Liver (tissue), 7 donors: ENCODE measurements at regions not wholly inside any gene's neighbourhood (a gene's known extent, or its start where the extent isn't known, plus 50 kb on each side); places are given as distances from the start of the nearest gene placed in this dataset.

ENCODE experiments used
- DNase-seq: peaks from one replicate; pipeline ENCODE4 v3.0.0-alpha.2; 2017; ENCODE audit warnings: low spot score
- H3K27ac ChIP-seq, 2 donors: one replicate each; pipeline ENCODE4 v1.7.0; 2013; ENCODE audit warnings: inconsistent platforms in 2 of 2, low read length in 2 of 2, control low read depth in 1 of 2, low read depth in 1 of 2, mild to moderate bottlenecking in 1 of 2
- H3K27me3 ChIP-seq, 4 donors: one replicate each; pipeline versions ENCODE4 v1.6.1 to v1.7.0; 2013; ENCODE audit warnings: low read length in 3 of 4, inconsistent platforms in 1 of 4, mild to moderate bottlenecking in 1 of 4, moderate library complexity in 1 of 4; ENCODE audit not compliant: control insufficient read depth in 4 of 4, insufficient read depth in 4 of 4
- H3K36me3 ChIP-seq, 4 donors: one replicate each; pipeline versions ENCODE4 v1.6.1 to v1.7.0; 2013; ENCODE audit warnings: low read length in 3 of 4, mild to moderate bottlenecking in 3 of 4, low read depth in 1 of 4, moderate library complexity in 1 of 4; ENCODE audit not compliant: control insufficient read depth in 4 of 4, insufficient read depth in 3 of 4
- H3K4me1 ChIP-seq, 4 donors: one replicate each; pipeline versions ENCODE4 v1.6.1 to v1.7.0; 2013; ENCODE audit warnings: low read length in 3 of 4, mild to moderate bottlenecking in 3 of 4, moderate library complexity in 1 of 4; ENCODE audit not compliant: control insufficient read depth in 4 of 4, insufficient read depth in 4 of 4
- H3K4me3 ChIP-seq, 3 donors: one replicate each; pipeline versions ENCODE4 v1.6.1 to v1.7.0; 2013; ENCODE audit warnings: low read length in 3 of 3, control low read depth in 1 of 3, low read depth in 1 of 3, mild to moderate bottlenecking in 1 of 3
- H3K9ac ChIP-seq, 2 donors: one replicate each; pipeline ENCODE4 v1.7.0; 2013; ENCODE audit warnings: low read length in 2 of 2, mild to moderate bottlenecking in 2 of 2, moderate library complexity in 2 of 2, control low read depth in 1 of 2, low read depth in 1 of 2
- H3K9me3 ChIP-seq, 4 donors: one replicate each; pipeline versions ENCODE4 v1.6.1 to v1.7.0; 2013; ENCODE audit warnings: low read length in 3 of 4; ENCODE audit not compliant: control insufficient read depth in 4 of 4
- ATF3 ChIP-seq: IDR thresholded peaks from 2 replicates; pipeline ENCODE4 v1.6.1; 2016; ENCODE audit warnings: antibody characterized with exemption
- EGR1 ChIP-seq, 2 donors: IDR thresholded peaks; 2 replicates each; pipeline ENCODE4 v1.6.1; 2016 to 2018; ENCODE audit warnings: antibody characterized with exemption in 2 of 2, low read depth in 2 of 2
- FOXA1 ChIP-seq: IDR thresholded peaks from 2 replicates; pipeline ENCODE4 v1.6.1; 2016; ENCODE audit warnings: antibody characterized with exemption
- FOXA2 ChIP-seq: IDR thresholded peaks from 2 replicates; pipeline ENCODE4 v1.6.1; 2016; ENCODE audit warnings: antibody characterized with exemption
- GABPA ChIP-seq, 2 donors: IDR thresholded peaks in 1 of 2; conservative IDR thresholded peaks in 1 of 2; 2 replicates each; pipeline ENCODE4 v1.6.1; 2016; ENCODE audit warnings: antibody characterized with exemption in 2 of 2, mild to moderate bottlenecking in 1 of 2, moderate library complexity in 1 of 2
- HNF4A ChIP-seq, 2 donors: conservative IDR thresholded peaks; 2 replicates each; pipeline ENCODE4 v1.6.1; 2016; ENCODE audit warnings: antibody characterized with exemption in 2 of 2, mild to moderate bottlenecking in 2 of 2
- JUND ChIP-seq, 2 donors: IDR thresholded peaks; 2 replicates each; pipeline ENCODE4 v1.6.1; 2016; ENCODE audit warnings: antibody characterized with exemption in 2 of 2
- NR2F2 ChIP-seq: IDR thresholded peaks from 2 replicates; pipeline ENCODE4 v1.6.1; 2016; ENCODE audit warnings: antibody characterized with exemption
- RAD21 ChIP-seq, 2 donors: IDR thresholded peaks; 2 replicates each; pipeline ENCODE4 v1.6.1; 2016; ENCODE audit warnings: antibody characterized with exemption in 2 of 2, mild to moderate bottlenecking in 2 of 2
- SP1 ChIP-seq: IDR thresholded peaks from 2 replicates; pipeline ENCODE4 v1.6.1; 2018; ENCODE audit warnings: antibody characterized with exemption, mild to moderate bottlenecking
- TAF1 ChIP-seq: conservative IDR thresholded peaks from 2 replicates; pipeline ENCODE4 v1.6.1; 2016; ENCODE audit warnings: antibody characterized with exemption, mild to moderate bottlenecking
- WGBS: extraction: QIAGEN DNeasy Blood & Tissue Kit; methylation state at CpG from one replicate; pipeline ENCODE4 v1.1.7; 2013; 5-methylcytosine and 5-hydroxymethylcytosine counted together
- TF ChIP-seq, protein P1 (sequence below): IDR thresholded peaks from 2 replicates; pipeline ENCODE4 v1.6.1; 2016; ENCODE audit warnings: antibody characterized with exemption, mild to moderate bottlenecking
- TF ChIP-seq, protein P2 (sequence below): IDR thresholded peaks from 2 replicates; pipeline ENCODE4 v1.6.1; 2016; ENCODE audit warnings: antibody characterized with exemption
- donor health status: healthy.
- donor health status: healthy.
- donor health status: healthy.
- donor health status: healthy.

- Histone ChIP-seq H3K4me1 (no peaks in the 10 kb centered on the region), H3K36me3 (no peaks in the 10 kb centered on the region), H3K9me3 (no peaks in the 10 kb centered on the region), H3K27ac (no peak overlapping the region), H3K27me3 (no peaks in the 10 kb centered on the region), H3K9ac (no peak overlapping the region), H3K4me3 (no peak overlapping the region)
- TF ChIP-seq FOXA2 (no peak), FOXA1 (no peak), ATF3 (no peak), JUND (IDR thresholded peaks at IDR 0.05) (no peak)
- WGBS: 68% methylated on average over 2 of the region's 2 CpGs
- DNase-seq: no peak
Measured at GRCh38 chr12:78418919-78419318, 445.7 kb upstream of the SYT1 start.

GRCh38 chr12:78419513-78419912 is 445.1 kb upstream of the SYT1 start:
- no peak overlapping the region for H3K4me3 ChIP-seq
- no peak for DNase-seq
- WGBS: 93% methylated on average over 3 of the region's 3 CpGs
- no peaks in the 10 kb centered on the region for H3K27me3 ChIP-seq
- H3K9ac ChIP-seq: no peak overlapping the region
- H3K9me3 ChIP-seq: no peaks in the 10 kb centered on the region
- H3K36me3 ChIP-seq: no peaks in the 10 kb centered on the region
- H3K4me1 ChIP-seq: no peaks in the 10 kb centered on the region
- H3K27ac ChIP-seq: no peak overlapping the region
- TF ChIP-seq, protein P1, sequence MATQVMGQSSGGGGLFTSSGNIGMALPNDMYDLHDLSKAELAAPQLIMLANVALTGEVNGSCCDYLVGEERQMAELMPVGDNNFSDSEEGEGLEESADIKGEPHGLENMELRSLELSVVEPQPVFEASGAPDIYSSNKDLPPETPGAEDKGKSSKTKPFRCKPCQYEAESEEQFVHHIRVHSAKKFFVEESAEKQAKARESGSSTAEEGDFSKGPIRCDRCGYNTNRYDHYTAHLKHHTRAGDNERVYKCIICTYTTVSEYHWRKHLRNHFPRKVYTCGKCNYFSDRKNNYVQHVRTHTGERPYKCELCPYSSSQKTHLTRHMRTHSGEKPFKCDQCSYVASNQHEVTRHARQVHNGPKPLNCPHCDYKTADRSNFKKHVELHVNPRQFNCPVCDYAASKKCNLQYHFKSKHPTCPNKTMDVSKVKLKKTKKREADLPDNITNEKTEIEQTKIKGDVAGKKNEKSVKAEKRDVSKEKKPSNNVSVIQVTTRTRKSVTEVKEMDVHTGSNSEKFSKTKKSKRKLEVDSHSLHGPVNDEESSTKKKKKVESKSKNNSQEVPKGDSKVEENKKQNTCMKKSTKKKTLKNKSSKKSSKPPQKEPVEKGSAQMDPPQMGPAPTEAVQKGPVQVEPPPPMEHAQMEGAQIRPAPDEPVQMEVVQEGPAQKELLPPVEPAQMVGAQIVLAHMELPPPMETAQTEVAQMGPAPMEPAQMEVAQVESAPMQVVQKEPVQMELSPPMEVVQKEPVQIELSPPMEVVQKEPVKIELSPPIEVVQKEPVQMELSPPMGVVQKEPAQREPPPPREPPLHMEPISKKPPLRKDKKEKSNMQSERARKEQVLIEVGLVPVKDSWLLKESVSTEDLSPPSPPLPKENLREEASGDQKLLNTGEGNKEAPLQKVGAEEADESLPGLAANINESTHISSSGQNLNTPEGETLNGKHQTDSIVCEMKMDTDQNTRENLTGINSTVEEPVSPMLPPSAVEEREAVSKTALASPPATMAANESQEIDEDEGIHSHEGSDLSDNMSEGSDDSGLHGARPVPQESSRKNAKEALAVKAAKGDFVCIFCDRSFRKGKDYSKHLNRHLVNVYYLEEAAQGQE: no peak
- TF ChIP-seq FOXA1 (no peak), GABPA (IDR thresholded peaks at IDR 0.05 in 1 of 2, conservative IDR thresholded peaks at IDR 0.05 in 1 of 2) (no peak), EGR1 (IDR thresholded peaks at IDR 0.05; ENCODE audit: low read depth in 2 of 2) (no peak), TAF1 (no peak), JUND (IDR thresholded peaks at IDR 0.05) (no peak), SP1 (no peak), ATF3 (no peak), HNF4A (conservative IDR thresholded peaks at IDR 0.05) (no peak), NR2F2 (no peak), FOXA2 (no peak), RAD21 (IDR thresholded peaks at IDR 0.05) (no peak)
- TF ChIP-seq, protein P2, sequence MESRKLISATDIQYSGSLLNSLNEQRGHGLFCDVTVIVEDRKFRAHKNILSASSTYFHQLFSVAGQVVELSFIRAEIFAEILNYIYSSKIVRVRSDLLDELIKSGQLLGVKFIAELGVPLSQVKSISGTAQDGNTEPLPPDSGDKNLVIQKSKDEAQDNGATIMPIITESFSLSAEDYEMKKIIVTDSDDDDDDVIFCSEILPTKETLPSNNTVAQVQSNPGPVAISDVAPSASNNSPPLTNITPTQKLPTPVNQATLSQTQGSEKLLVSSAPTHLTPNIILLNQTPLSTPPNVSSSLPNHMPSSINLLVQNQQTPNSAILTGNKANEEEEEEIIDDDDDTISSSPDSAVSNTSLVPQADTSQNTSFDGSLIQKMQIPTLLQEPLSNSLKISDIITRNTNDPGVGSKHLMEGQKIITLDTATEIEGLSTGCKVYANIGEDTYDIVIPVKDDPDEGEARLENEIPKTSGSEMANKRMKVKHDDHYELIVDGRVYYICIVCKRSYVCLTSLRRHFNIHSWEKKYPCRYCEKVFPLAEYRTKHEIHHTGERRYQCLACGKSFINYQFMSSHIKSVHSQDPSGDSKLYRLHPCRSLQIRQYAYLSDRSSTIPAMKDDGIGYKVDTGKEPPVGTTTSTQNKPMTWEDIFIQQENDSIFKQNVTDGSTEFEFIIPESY: no peak

- Histone ChIP-seq H3K27me3 (no peaks in the 10 kb centered on the region), H3K4me3 (no peak overlapping the region), H3K9ac (no peak overlapping the region), H3K4me1 (no peaks in the 10 kb centered on the region), H3K27ac (no peak overlapping the region), H3K36me3 (no peaks in the 10 kb centered on the region), H3K9me3 (no peaks in the 10 kb centered on the region)
- 82% methylated on average over 4 of the region's 4 CpGs for WGBS
- TF ChIP-seq HNF4A (conservative IDR thresholded peaks at IDR 0.05): no peak
- no peak for TF ChIP-seq NR2F2
- TF ChIP-seq JUND (IDR thresholded peaks at IDR 0.05): no peak
- no peak for TF ChIP-seq TAF1
- TF ChIP-seq FOXA1: no peak
- no peak for DNase-seq
Measured at GRCh38 chr12:78420991-78421390, 443.6 kb upstream of the SYT1 start.
